Left lung (tissue), 4 donors: ENCODE measurements at regions not wholly inside any gene's neighbourhood (a gene's known extent, or its start where the extent isn't known, plus 50 kb on each side); places are given as distances from the start of the nearest gene placed in this dataset.

Experiments
- ATAC-seq: fragments of 200-7000 bp; cut with Tn5 transposase; one replicate; pipeline ENCODE4 v1.9.1; 2020; ENCODE audit warnings: moderate library complexity
- DNase-seq, 4 donors: peaks; one replicate each; pipeline ENCODE4 v3.0.0-alpha.2; 2013 to 2020
- H3K27ac ChIP-seq, 2 donors: fragments of 200-600 bp; sonication (generic) in 1 of 2; one replicate each; pipeline versions ENCODE4 v1.5.0 to v1.8.0; 2020 to 2021
- H3K27me3 ChIP-seq, 2 donors: fragments of 200-600 bp; sonication (generic) in 1 of 2; one replicate each; pipeline versions ENCODE4 v1.5.0 to v1.8.0; 2020 to 2021
- H3K36me3 ChIP-seq, 2 donors: fragments of 200-600 bp; sonication (generic) in 1 of 2; one replicate each; pipeline versions ENCODE4 v1.5.0 to v1.8.0; 2020 to 2021
- H3K4me1 ChIP-seq, 2 donors: fragments of 200-600 bp; one replicate each; pipeline ENCODE4 v1.8.0; 2021
- H3K4me3 ChIP-seq, 2 donors: fragments of 200-600 bp; sonication (generic) in 1 of 2; one replicate each; pipeline versions ENCODE4 v1.5.0 to v1.8.0; 2020 to 2021; ENCODE audit warnings: mild to moderate bottlenecking in 1 of 2
- H3K9me3 ChIP-seq, 2 donors: fragments of 200-600 bp; sonication (generic) in 1 of 2; one replicate each; pipeline versions ENCODE4 v1.5.0 to v1.8.0; 2020 to 2021
- CTCF ChIP-seq, 2 donors: fragments of 200-600 bp; sonication (generic) in 1 of 2; IDR thresholded peaks; one replicate each; pipeline versions ENCODE4 v1.5.0 to v1.8.0; 2021; ENCODE audit warnings: antibody characterized with exemption in 2 of 2
- intact Hi-C, 2 donors: fragments of 100-400 bp; cut with DNase I; formaldehyde crosslinking; loops; one replicate each; pipeline versions ENCODE4 v1.11.2 to v1.14.2; 2022
- donor health status: DM: no; HTN: yes; CAD: no.
- donor health status: DM: no; HTN: no; CAD: no.

- intact Hi-C loops: no loop called here
Observed at GRCh38 chr5:67315082-67315989, 118.7 kb upstream of the CD180 start.

GRCh38 chr5:67311701-67312100 lies 115.1 kb upstream of the CD180 start:
- Histone ChIP-seq H3K36me3 (no peaks in the 10 kb centered on the region), H3K4me3 (no peak overlapping the region), H3K4me1 (peaks cover 0 to 12% of the 10 kb centered on the region in 2 donors), H3K27me3 (no peaks in the 10 kb centered on the region), H3K9me3 (no peaks in the 10 kb centered on the region), H3K27ac (no peak overlapping the region)
- intact Hi-C loops: no loop called here
- TF ChIP-seq CTCF (IDR thresholded peaks at IDR 0.05): no peak
- DNase-seq (no peak), ATAC-seq (no peak)

More at GRCh38 chr5:67315082-67315989, 118.7 kb upstream of the CD180 start:
- peak overlapping the region; percentile 50 to 73 for H3K27ac ChIP-seq
- H3K4me3 ChIP-seq: no peak overlapping the region
- DNase-seq (no peak), ATAC-seq (peak; percentile 63)
- no peaks in the 10 kb centered on the region for H3K36me3 ChIP-seq
- H3K9me3 ChIP-seq: peaks cover 0 to 3% of the 10 kb centered on the region in 2 donors
- no peak for TF ChIP-seq CTCF (IDR thresholded peaks at IDR 0.05)
- no peaks in the 10 kb centered on the region for H3K27me3 ChIP-seq
- peaks cover 0 to 12% of the 10 kb centered on the region in 2 donors for H3K4me1 ChIP-seq

- H3K27ac ChIP-seq: no peak overlapping the region
- intact Hi-C loops: no loop called here
Observed at GRCh38 chr5:67311208-67311607, 114.6 kb upstream of the CD180 start.

GRCh38 chr5:67310740-67311139 lies 114.1 kb upstream of the CD180 start:
- intact Hi-C loops: no loop called here
- Histone ChIP-seq H3K4me3 (no peak overlapping the region), H3K36me3 (no peaks in the 10 kb centered on the region), H3K9me3 (no peaks in the 10 kb centered on the region), H3K4me1 (peaks cover 3 to 16% of the 10 kb centered on the region in 2 donors), H3K27me3 (no peaks in the 10 kb centered on the region), H3K27ac (no peak overlapping the region)
- TF ChIP-seq CTCF (IDR thresholded peaks at IDR 0.05): no peak
- ATAC-seq (no peak), DNase-seq (no peak)

More at GRCh38 chr5:67311208-67311607, 114.6 kb upstream of the CD180 start:
- Histone ChIP-seq H3K4me1 (peaks cover 0 to 15% of the 10 kb centered on the region in 2 donors), H3K27me3 (no peaks in the 10 kb centered on the region), H3K9me3 (no peaks in the 10 kb centered on the region), H3K36me3 (no peaks in the 10 kb centered on the region), H3K4me3 (no peak overlapping the region)
- ATAC-seq (no peak), DNase-seq (no peak)
- no peak for TF ChIP-seq CTCF (IDR thresholded peaks at IDR 0.05)

GRCh38 chr5:67310169-67310568 lies 113.6 kb upstream of the CD180 start:
- ATAC-seq (no peak), DNase-seq (no peak)
- Histone ChIP-seq H3K27me3 (no peaks in the 10 kb centered on the region), H3K27ac (no peak overlapping the region), H3K4me3 (no peak overlapping the region), H3K9me3 (no peaks in the 10 kb centered on the region), H3K4me1 (peaks cover 4 to 17% of the 10 kb centered on the region in 2 donors), H3K36me3 (no peaks in the 10 kb centered on the region)
- intact Hi-C loops: no loop called here
- no peak for TF ChIP-seq CTCF (IDR thresholded peaks at IDR 0.05)
